ENCODE measurements at regions not wholly inside any gene's neighbourhood (a gene's known extent, or its start where the extent isn't known, plus 50 kb on each side); places are given as distances from the start of the nearest gene placed in this dataset.

DNA sequence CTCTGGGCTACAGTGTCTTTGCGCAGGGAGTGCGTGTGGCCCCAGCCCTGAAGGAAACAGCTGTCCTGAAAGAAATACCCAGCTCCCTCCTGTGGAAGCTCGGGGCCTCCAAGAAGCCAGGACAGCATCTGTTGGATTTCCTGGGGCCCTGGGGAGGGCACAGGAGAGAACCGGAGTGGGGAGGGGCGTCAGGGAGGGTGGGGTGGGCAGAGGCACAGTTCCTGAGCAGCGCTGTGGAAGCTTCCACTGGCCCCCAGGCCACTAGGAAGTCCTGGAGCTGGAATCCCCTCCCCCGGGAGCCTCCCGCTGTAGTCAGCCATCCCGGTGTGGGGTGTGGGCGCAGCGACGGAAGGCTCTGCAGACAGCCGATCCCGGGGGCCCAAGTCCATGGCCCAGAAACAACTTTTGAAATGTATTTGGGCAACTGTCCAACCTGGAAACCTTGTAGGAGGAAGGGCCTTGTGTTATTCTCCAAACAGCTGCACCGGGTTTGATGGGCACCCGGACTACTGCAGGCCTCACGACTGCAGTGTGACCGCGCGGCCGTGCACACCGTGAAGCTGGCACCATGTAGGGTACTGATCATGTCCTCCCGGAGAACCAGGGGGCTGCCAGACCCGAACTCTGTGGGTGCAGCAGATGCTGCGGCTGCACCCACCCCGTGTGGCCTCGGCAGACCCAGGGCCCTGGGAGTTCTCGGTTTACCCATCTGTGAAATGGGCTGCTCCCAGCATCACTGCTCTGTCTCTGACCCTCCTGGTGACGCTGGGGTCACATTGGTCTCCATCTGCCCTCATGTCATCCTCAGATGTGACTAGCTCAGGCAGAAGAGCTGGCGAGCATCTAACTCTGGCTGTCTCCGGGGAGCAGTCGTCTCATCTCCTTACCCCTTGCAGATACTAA is 68.5 kb upstream of the HMX1 start:
- DNase-seq (ENCODE audit: low read depth in 1 of 2, low spot score in 1 of 2): no peak
- TF ChIP-seq POLR2AphosphoS5 (IDR thresholded peaks at IDR 0.05; ENCODE audit: low read depth) (no peak), REST (IDR thresholded peaks at IDR 0.05; ENCODE audit: insufficient replicate concordance, low read depth) (no peak), CTCF (IDR thresholded peaks at IDR 0.05; ENCODE audit: insufficient read depth, low read length) (no peak), GABPA (IDR thresholded peaks at IDR 0.05; ENCODE audit: low read depth) (no peak), SPI1 (IDR thresholded peaks at IDR 0.05; ENCODE audit: borderline replicate concordance, low read depth) (no peak)

GRCh38 chr4:8939160-8939839 is 67.7 kb upstream of the HMX1 start:
- no peak overlapping the region for H3K27ac ChIP-seq (replicated peaks)
- H3K4me3 ChIP-seq (replicated peaks; ENCODE audit: insufficient read depth, low read length): no peak overlapping the region
- H3K27me3 ChIP-seq (ENCODE audit: insufficient read depth, poor library complexity, severe bottlenecking): no peaks in the 10 kb centered on the region
- DNase-seq (ENCODE audit: low read depth in 1 of 2, low spot score in 1 of 2): no peak
- no peak for TF ChIP-seq POLR2AphosphoS5 (IDR thresholded peaks at IDR 0.05; ENCODE audit: low read depth)
- TF ChIP-seq CTCF (IDR thresholded peaks at IDR 0.05; ENCODE audit: insufficient read depth, low read length): no peak
- TF ChIP-seq GABPA (IDR thresholded peaks at IDR 0.05; ENCODE audit: low read depth): no peak
- no peak for TF ChIP-seq SPI1 (IDR thresholded peaks at IDR 0.05; ENCODE audit: borderline replicate concordance, low read depth)
- TF ChIP-seq REST (IDR thresholded peaks at IDR 0.05; ENCODE audit: insufficient replicate concordance, low read depth): no peak

More for the DNA sequence above, 68.5 kb upstream of the HMX1 start:
- Histone ChIP-seq H3K4me3 (replicated peaks; ENCODE audit: insufficient read depth, low read length) (no peak overlapping the region), H3K27me3 (ENCODE audit: insufficient read depth, poor library complexity, severe bottlenecking) (no peaks in the 10 kb centered on the region), H3K27ac (replicated peaks) (no peak overlapping the region)

- Histone ChIP-seq H3K4me3 (replicated peaks; ENCODE audit: insufficient read depth, low read length) (no peak overlapping the region), H3K27ac (replicated peaks) (no peak overlapping the region), H3K27me3 (ENCODE audit: insufficient read depth, poor library complexity, severe bottlenecking) (no peaks in the 10 kb centered on the region)
- no peak for TF ChIP-seq GABPA (IDR thresholded peaks at IDR 0.05; ENCODE audit: low read depth)
- no peak for TF ChIP-seq CTCF (IDR thresholded peaks at IDR 0.05; ENCODE audit: insufficient read depth, low read length)
- no peak for TF ChIP-seq SPI1 (IDR thresholded peaks at IDR 0.05; ENCODE audit: borderline replicate concordance, low read depth)
- no peak for TF ChIP-seq POLR2AphosphoS5 (IDR thresholded peaks at IDR 0.05; ENCODE audit: low read depth)
- TF ChIP-seq REST (IDR thresholded peaks at IDR 0.05; ENCODE audit: insufficient replicate concordance, low read depth): no peak
- no peak for DNase-seq (ENCODE audit: low read depth in 1 of 2, low spot score in 1 of 2)
Measured at GRCh38 chr4:8938623-8939022, 67.0 kb upstream of the HMX1 start.

Measured in HL-60 (cell line).